Progenitor cell of endocrine pancreas (in vitro differentiated cells): ENCODE measurements at regions not wholly inside any gene's neighbourhood (a gene's known extent, or its start where the extent isn't known, plus 50 kb on each side); places are given as distances from the start of the nearest gene placed in this dataset.
"Not testable (repeated sequence)": the region's sequence is repeated elsewhere in the genome, so short reads cannot be mapped to it uniquely, and the experiment has no call there.

Experiments
- DNase-seq: peaks from one replicate; pipeline ENCODE4 v3.0.0; 2021; ENCODE audit warnings: low spot score; ENCODE audit not compliant: unreplicated experiment
- H3K27ac Mint-ChIP-seq: 2 replicates; pipeline ENCODE4 v1.8.0; 2021; ENCODE audit warnings: mild to moderate bottlenecking, moderate library complexity, mixed read lengths
- H3K27me3 Mint-ChIP-seq: 2 replicates; pipeline ENCODE4 v1.8.0; 2021; ENCODE audit warnings: mixed read lengths
- H3K36me3 Mint-ChIP-seq: 2 replicates; pipeline ENCODE4 v1.8.0; 2022; ENCODE audit warnings: mixed read lengths; ENCODE audit not compliant: insufficient read depth
- H3K4me1 Mint-ChIP-seq: 2 replicates; pipeline ENCODE4 v1.8.0; 2021; ENCODE audit warnings: low read depth, mixed read lengths
- H3K4me3 Mint-ChIP-seq: 2 replicates; pipeline ENCODE4 v1.8.0; 2021; ENCODE audit warnings: low read depth, mild to moderate bottlenecking, moderate library complexity, mixed read lengths
- H3K9me3 Mint-ChIP-seq: 2 replicates; pipeline ENCODE4 v1.8.0; 2021; ENCODE audit warnings: low read depth, mixed read lengths
- CTCF ChIP-seq: fragments of 200-600 bp; sonication (generic); IDR thresholded peaks from one replicate; pipeline ENCODE4 v1.5.0; 2021; ENCODE audit warnings: antibody characterized with exemption, mild to moderate bottlenecking; ENCODE audit not compliant: unreplicated experiment

- TF ChIP-seq CTCF = no peak
- Mint-ChIP-seq H3K9me3 (no peaks in the 10 kb centered on the region), H3K27me3 (no peaks in the 10 kb centered on the region), H3K36me3 (no peaks in the 10 kb centered on the region), H3K27ac (peak overlapping the region; percentile 42), H3K4me1 (peaks cover 12% of the 10 kb centered on the region), H3K4me3 (no peak overlapping the region)
- DNase-seq = no peak
Observed at GRCh38 chr2:37569986-37570679, 101.3 kb downstream of the CDC42EP3 start.

- no peak for TF ChIP-seq CTCF
- H3K27me3 Mint-ChIP-seq = no peaks in the 10 kb centered on the region
- H3K36me3 Mint-ChIP-seq = no peaks in the 10 kb centered on the region
Observed at GRCh38 chr2:37570773-37571586, 100.5 kb downstream of the CDC42EP3 start.

GRCh38 chr2:37571587-37572136, 99.8 kb downstream of the CDC42EP3 start:
- no peaks in the 10 kb centered on the region for H3K27me3 Mint-ChIP-seq
- no peaks in the 10 kb centered on the region for H3K36me3 Mint-ChIP-seq
- TF ChIP-seq CTCF = no peak
- H3K4me3 Mint-ChIP-seq = no peak overlapping the region
- DNase-seq = no peak
- H3K27ac Mint-ChIP-seq = no peak overlapping the region
- peaks cover 4% of the 10 kb centered on the region for H3K9me3 Mint-ChIP-seq
- peaks cover 12% of the 10 kb centered on the region for H3K4me1 Mint-ChIP-seq

More at GRCh38 chr2:37570773-37571586, 100.5 kb downstream of the CDC42EP3 start:
- H3K27ac Mint-ChIP-seq = no peak overlapping the region
- H3K9me3 Mint-ChIP-seq = no peaks in the 10 kb centered on the region
- DNase-seq = no peak
- peaks cover 12% of the 10 kb centered on the region for H3K4me1 Mint-ChIP-seq
- no peak overlapping the region for H3K4me3 Mint-ChIP-seq

GRCh38 chr2:37573451-37574388, 97.7 kb downstream of the CDC42EP3 start:
- no peak overlapping the region for H3K4me3 Mint-ChIP-seq
- H3K27ac Mint-ChIP-seq = peak overlapping the region; percentile 33
- DNase-seq = no peak
- TF ChIP-seq CTCF = no peak
- H3K9me3 Mint-ChIP-seq = peaks cover 4% of the 10 kb centered on the region
- H3K36me3 Mint-ChIP-seq = no peaks in the 10 kb centered on the region
- H3K4me1 Mint-ChIP-seq = peaks cover 12% of the 10 kb centered on the region
- no peaks in the 10 kb centered on the region for H3K27me3 Mint-ChIP-seq

GRCh38 chr2:37575780-37576179, 95.7 kb downstream of the CDC42EP3 start:
- Mint-ChIP-seq H3K27ac (no peak overlapping the region), H3K27me3 (no peaks in the 10 kb centered on the region), H3K4me3 (no peak overlapping the region), H3K4me1 (peaks cover 5% of the 10 kb centered on the region), H3K36me3 (peaks cover 2% of the 10 kb centered on the region), H3K9me3 (peaks cover 10% of the 10 kb centered on the region)
- no peak for TF ChIP-seq CTCF
- DNase-seq = no peak

- H3K4me1 Mint-ChIP-seq = not testable (repeated sequence)
Observed at GRCh38 chr2:37576194-37576593, 95.2 kb downstream of the CDC42EP3 start.

More at GRCh38 chr2:37576194-37576593, 95.2 kb downstream of the CDC42EP3 start:
- H3K27ac Mint-ChIP-seq, H3K27me3 Mint-ChIP-seq, H3K36me3 Mint-ChIP-seq, H3K4me3 Mint-ChIP-seq, DNase-seq: not testable (repeated sequence)
- H3K9me3 Mint-ChIP-seq = peaks cover 10% of the 10 kb centered on the region
